Endothelial cell of umbilical vein (primary cell): ENCODE measurements at regions not wholly inside any gene's neighbourhood (a gene's known extent, or its start where the extent isn't known, plus 50 kb on each side); places are given as distances from the start of the nearest gene placed in this dataset.

Source experiments
- BruUV-seq: library from RNA; stranded (reverse); fragments of 400-500 nt; replicated peaks from 2 replicates; lab custom pipeline; 2021; lab: Mats Ljungman, UMichigan
- CTCF ChIA-PET: fragments of 300-600, 350-600 bp; sonication (Branson Sonifier 250); formaldehyde crosslinking; loops from one replicate; lab custom pipeline; 2021; ENCODE audit warnings: antibody characterized with exemption, inconsistent platforms; lab: Charles Lee
- POLR2A ChIA-PET: fragments of 300-600, 350-600 bp; sonication (Branson Sonifier 250); formaldehyde crosslinking; loops from one replicate; lab custom pipeline; 2021; ENCODE audit warnings: antibody characterized with exemption, inconsistent platforms; lab: Charles Lee
- DNase-seq: peaks from one replicate; pipeline ENCODE4 v3.0.0-alpha.2; 2011; ENCODE audit warnings: low read depth, low spot score
- FAIRE-seq: peaks from 2 replicates; lab custom pipeline; 2011; peaks lifted over from hg19 to GRCh38; lab: Jason Lieb, UNC
- H2AFZ ChIP-seq: 2 replicates; pipeline ENCODE4 v1.6.0; 2012; ENCODE audit warnings: low read depth, low read length, control low read depth, inconsistent platforms
- H3K27ac ChIP-seq: 2 replicates; pipeline ENCODE4 v1.5.1; 2011; ENCODE audit warnings: low read depth, mild to moderate bottlenecking, control low read depth, low read length, moderate library complexity; ENCODE audit not compliant: insufficient read depth
- H3K27me3 ChIP-seq, 2 experiments: 2 replicates each; pipeline versions ENCODE4 v1.6.0 to v1.6.1; 2011; ENCODE audit warnings: low read length in 2 of 2, mixed read lengths in 1 of 2; ENCODE audit not compliant: control insufficient read depth in 2 of 2, insufficient read depth in 2 of 2
- H3K36me3 ChIP-seq, 2 experiments: 2 replicates in 1 of 2; 3 replicates in 1 of 2; pipeline ENCODE4 v1.5.1; 2011; ENCODE audit warnings: low read length in 2 of 2, mild to moderate bottlenecking in 1 of 2, moderate library complexity in 1 of 2; ENCODE audit not compliant: control insufficient read depth in 2 of 2, insufficient read depth in 2 of 2; ENCODE audit errors: extremely low read depth in 1 of 2
- H3K4me1 ChIP-seq: 3 replicates; pipeline ENCODE4 v1.5.1; 2011; ENCODE audit warnings: mild to moderate bottlenecking, low read length; ENCODE audit not compliant: control insufficient read depth, insufficient read depth; ENCODE audit errors: extremely low read depth
- H3K4me2 ChIP-seq: 2 replicates; pipeline ENCODE4 v1.6.1; 2011; ENCODE audit warnings: low read length, control low read depth, mixed read lengths; ENCODE audit not compliant: insufficient read depth
- H3K4me3 ChIP-seq, 3 experiments: fragments of 200-600 bp in 1 of 3; sonication (generic), shearing (Covaris generic) in 1 of 3; replicated peaks in 1 of 3; 2 replicates each; pipeline ENCODE4 v1.5.1; 2011 to 2016; ENCODE audit warnings: control low read depth in 3 of 3, low read length in 3 of 3, mild to moderate bottlenecking in 2 of 3, inconsistent platforms in 1 of 3, low read depth in 1 of 3, moderate library complexity in 1 of 3; ENCODE audit not compliant: insufficient read depth in 1 of 3
- H3K79me2 ChIP-seq: 2 replicates; pipeline ENCODE4 v1.6.0; 2012; ENCODE audit warnings: low read length, inconsistent platforms; ENCODE audit not compliant: control insufficient read depth, insufficient read depth
- H3K9ac ChIP-seq: replicated peaks from 2 replicates; pipeline ENCODE3; 2011; ENCODE audit warnings: low read length, control low read depth; ENCODE audit not compliant: insufficient read depth; ENCODE audit errors: extremely low read depth
- H3K9me1 ChIP-seq: replicated peaks from 3 replicates; pipeline ENCODE4 v1.6.0; 2011; ENCODE audit warnings: mild to moderate bottlenecking, low read length; ENCODE audit not compliant: control insufficient read depth, insufficient read depth; ENCODE audit errors: extremely low read depth
- H3K9me3 ChIP-seq: replicated peaks from 2 replicates; pipeline ENCODE4 v1.5.1; 2012; ENCODE audit warnings: low read length, inconsistent platforms; ENCODE audit not compliant: control insufficient read depth, insufficient read depth
- H4K20me1 ChIP-seq: replicated peaks from 2 replicates; pipeline ENCODE3; 2011; ENCODE audit warnings: mild to moderate bottlenecking, low read length; ENCODE audit not compliant: control insufficient read depth, insufficient read depth; ENCODE audit errors: extremely low read depth
- EZH2 ChIP-seq: IDR thresholded peaks from 2 replicates; pipeline ENCODE4 v1.6.1; 2012; ENCODE audit warnings: borderline replicate concordance, low read depth, mild to moderate bottlenecking, moderate library complexity, low read length, inconsistent platforms; ENCODE audit not compliant: severe bottlenecking
- FOS ChIP-seq: IDR thresholded peaks from 2 replicates; pipeline ENCODE4 v1.6.1; 2011; ENCODE audit warnings: mild to moderate bottlenecking, low read length, moderate library complexity, borderline replicate concordance; ENCODE audit not compliant: insufficient read depth
- GATA2 ChIP-seq: IDR thresholded peaks from 2 replicates; pipeline ENCODE4 v1.7.0; 2011; ENCODE audit warnings: low read depth, mild to moderate bottlenecking, moderate library complexity, mixed read lengths, low read length; ENCODE audit not compliant: insufficient read length, insufficient read depth
- JUN ChIP-seq: IDR thresholded peaks from 2 replicates; pipeline ENCODE4 v1.6.1; 2011; ENCODE audit warnings: borderline replicate concordance, low read depth; ENCODE audit not compliant: insufficient read length, insufficient read depth
- MYC ChIP-seq: IDR thresholded peaks from one replicate; pipeline ENCODE4 v1.6.1; 2011; ENCODE audit warnings: mild to moderate bottlenecking, low read depth, low read length
- POLR2A ChIP-seq: IDR thresholded peaks from 2 replicates; pipeline ENCODE4 v1.6.1; 2012; ENCODE audit warnings: low read depth, mild to moderate bottlenecking, control low read depth, low read length
- POLR2AphosphoS5 ChIP-seq: IDR thresholded peaks from 2 replicates; pipeline ENCODE4 v1.6.1; 2012; ENCODE audit warnings: low read depth, mild to moderate bottlenecking, control low read depth, low read length, moderate library complexity; ENCODE audit not compliant: insufficient read depth
- dilution Hi-C: fragments of 300-500 bp; cut with MboI; formaldehyde crosslinking; loops from one replicate; pipeline ENCODE4 v1.15.0; 2019; ENCODE audit warnings: low sequenced_read_pairs; ENCODE audit not compliant: extremely low pct_ligation_motif_present
- intact Hi-C: fragments of 100-400 bp; cut with micrococcal nuclease; formaldehyde crosslinking; loops from one replicate; pipeline ENCODE4 v1.10.0; 2022
- TF ChIP-seq, protein P1 (sequence below), 2 donors: IDR thresholded peaks; 1 replicate in 1 of 2; 2 replicates in 1 of 2; pipeline ENCODE4 v1.5.1; 2011; ENCODE audit warnings: low read length in 2 of 2, mild to moderate bottlenecking in 2 of 2, moderate library complexity in 2 of 2, control low read depth in 1 of 2, inconsistent platforms in 1 of 2, low read depth in 1 of 2; ENCODE audit not compliant: insufficient read depth in 1 of 2; ENCODE audit errors: extremely low read depth in 1 of 2
- TF ChIP-seq, protein P2 (sequence below): IDR thresholded peaks from 2 replicates; pipeline ENCODE4 v1.6.1; 2011; ENCODE audit not compliant: insufficient read depth, insufficient read length

DNA sequence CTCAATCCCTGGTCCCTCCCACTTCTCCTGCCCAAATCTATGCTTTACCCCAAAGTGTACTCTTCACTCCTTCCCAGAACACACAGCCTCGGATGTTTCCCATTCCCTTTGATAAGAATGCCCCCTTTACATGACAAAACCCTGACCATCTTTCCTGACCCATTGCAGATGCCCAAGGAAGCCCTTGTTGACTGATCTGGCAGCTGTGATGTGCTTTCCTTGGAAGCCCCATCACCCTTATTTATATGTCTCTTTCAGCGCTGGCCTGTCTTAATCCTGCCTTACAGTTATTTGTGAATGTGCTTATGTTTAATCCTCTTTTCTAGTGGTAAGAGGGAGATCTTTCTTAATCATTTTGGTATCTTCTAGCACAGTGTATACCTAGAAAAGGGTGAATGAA lies 523.1 kb downstream of the CD83 start:
- no peaks in the 10 kb centered on the region for H4K20me1 ChIP-seq

More for the DNA sequence above, 523.1 kb downstream of the CD83 start:
- CTCF ChIA-PET, result no interaction called here
- no TSS peak for BruUV-seq
- no peak overlapping the region for H3K4me3 ChIP-seq
- TF ChIP-seq EZH2 (no peak), POLR2AphosphoS5 (no peak), GATA2 (no peak), MYC (no peak), JUN (no peak), POLR2A (no peak), FOS (no peak)
- TF ChIP-seq, protein P1, sequence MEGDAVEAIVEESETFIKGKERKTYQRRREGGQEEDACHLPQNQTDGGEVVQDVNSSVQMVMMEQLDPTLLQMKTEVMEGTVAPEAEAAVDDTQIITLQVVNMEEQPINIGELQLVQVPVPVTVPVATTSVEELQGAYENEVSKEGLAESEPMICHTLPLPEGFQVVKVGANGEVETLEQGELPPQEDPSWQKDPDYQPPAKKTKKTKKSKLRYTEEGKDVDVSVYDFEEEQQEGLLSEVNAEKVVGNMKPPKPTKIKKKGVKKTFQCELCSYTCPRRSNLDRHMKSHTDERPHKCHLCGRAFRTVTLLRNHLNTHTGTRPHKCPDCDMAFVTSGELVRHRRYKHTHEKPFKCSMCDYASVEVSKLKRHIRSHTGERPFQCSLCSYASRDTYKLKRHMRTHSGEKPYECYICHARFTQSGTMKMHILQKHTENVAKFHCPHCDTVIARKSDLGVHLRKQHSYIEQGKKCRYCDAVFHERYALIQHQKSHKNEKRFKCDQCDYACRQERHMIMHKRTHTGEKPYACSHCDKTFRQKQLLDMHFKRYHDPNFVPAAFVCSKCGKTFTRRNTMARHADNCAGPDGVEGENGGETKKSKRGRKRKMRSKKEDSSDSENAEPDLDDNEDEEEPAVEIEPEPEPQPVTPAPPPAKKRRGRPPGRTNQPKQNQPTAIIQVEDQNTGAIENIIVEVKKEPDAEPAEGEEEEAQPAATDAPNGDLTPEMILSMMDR (IDR thresholded peaks at IDR 0.05; ENCODE audit: extremely low read depth in 1 of 2, insufficient read depth in 1 of 2, low read depth in 1 of 2, low read length in 2 of 2), result no peak
- TF ChIP-seq, protein P2, sequence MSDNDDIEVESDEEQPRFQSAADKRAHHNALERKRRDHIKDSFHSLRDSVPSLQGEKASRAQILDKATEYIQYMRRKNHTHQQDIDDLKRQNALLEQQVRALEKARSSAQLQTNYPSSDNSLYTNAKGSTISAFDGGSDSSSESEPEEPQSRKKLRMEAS, result no peak
- no peak overlapping the region for H3K4me2 ChIP-seq
- dilution Hi-C loops (no loop called here), intact Hi-C loops (no loop called here)
- H3K79me2 ChIP-seq, result no peaks in the 10 kb centered on the region
- no peak overlapping the region for H2AFZ ChIP-seq
- POLR2A ChIA-PET, result no interaction called here
- H3K9me3 ChIP-seq, result no peaks in the 10 kb centered on the region
- no peaks in the 10 kb centered on the region for H3K36me3 ChIP-seq
- no peaks in the 10 kb centered on the region for H3K4me1 ChIP-seq
- no peak for DNase-seq
- H3K27me3 ChIP-seq, result no peaks in the 10 kb centered on the region
- H3K9me1 ChIP-seq, result no peaks in the 10 kb centered on the region
- FAIRE-seq, result no peak
- H3K27ac ChIP-seq, result no peak overlapping the region
- no peak overlapping the region for H3K9ac ChIP-seq
